Panc1 (cell line): ENCODE measurements at regions not wholly inside any gene's neighbourhood (a gene's known extent, or its start where the extent isn't known, plus 50 kb on each side); places are given as distances from the start of the nearest gene placed in this dataset.

Experiments used
- POLR2AphosphoS5 ChIP-seq: IDR thresholded peaks from 2 replicates; pipeline ENCODE4 v1.6.1; 2012; ENCODE audit warnings: mild to moderate bottlenecking, low read depth, low read length, moderate library complexity
- SIN3A ChIP-seq: IDR thresholded peaks from 2 replicates; pipeline ENCODE4 v1.6.1; 2012; ENCODE audit warnings: low read depth, mild to moderate bottlenecking, low read length, moderate library complexity, borderline replicate concordance; ENCODE audit not compliant: insufficient read depth
- TF ChIP-seq, protein P1 (sequence below): fragments of 450-650 bp; IDR thresholded peaks from 2 replicates; pipeline ENCODE4 v1.5.1; 2017; ENCODE audit warnings: mild to moderate bottlenecking
- TF ChIP-seq, protein P2 (sequence below), 2 experiments: IDR thresholded peaks; 2 replicates each; pipeline ENCODE4 v1.6.1; 2011 to 2012; ENCODE audit warnings: low read depth in 2 of 2, control low read depth in 1 of 2, low read length in 1 of 2, mild to moderate bottlenecking in 1 of 2, moderate library complexity in 1 of 2; ENCODE audit not compliant: insufficient read depth in 1 of 2

GRCh38 chr3:162586591-162586990 lies 1090.0 kb downstream of the OTOL1 start:
- TF ChIP-seq, protein P1, sequence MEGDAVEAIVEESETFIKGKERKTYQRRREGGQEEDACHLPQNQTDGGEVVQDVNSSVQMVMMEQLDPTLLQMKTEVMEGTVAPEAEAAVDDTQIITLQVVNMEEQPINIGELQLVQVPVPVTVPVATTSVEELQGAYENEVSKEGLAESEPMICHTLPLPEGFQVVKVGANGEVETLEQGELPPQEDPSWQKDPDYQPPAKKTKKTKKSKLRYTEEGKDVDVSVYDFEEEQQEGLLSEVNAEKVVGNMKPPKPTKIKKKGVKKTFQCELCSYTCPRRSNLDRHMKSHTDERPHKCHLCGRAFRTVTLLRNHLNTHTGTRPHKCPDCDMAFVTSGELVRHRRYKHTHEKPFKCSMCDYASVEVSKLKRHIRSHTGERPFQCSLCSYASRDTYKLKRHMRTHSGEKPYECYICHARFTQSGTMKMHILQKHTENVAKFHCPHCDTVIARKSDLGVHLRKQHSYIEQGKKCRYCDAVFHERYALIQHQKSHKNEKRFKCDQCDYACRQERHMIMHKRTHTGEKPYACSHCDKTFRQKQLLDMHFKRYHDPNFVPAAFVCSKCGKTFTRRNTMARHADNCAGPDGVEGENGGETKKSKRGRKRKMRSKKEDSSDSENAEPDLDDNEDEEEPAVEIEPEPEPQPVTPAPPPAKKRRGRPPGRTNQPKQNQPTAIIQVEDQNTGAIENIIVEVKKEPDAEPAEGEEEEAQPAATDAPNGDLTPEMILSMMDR, result no peak
- TF ChIP-seq SIN3A, result no peak
- no peak for TF ChIP-seq POLR2AphosphoS5
- TF ChIP-seq, protein P2, sequence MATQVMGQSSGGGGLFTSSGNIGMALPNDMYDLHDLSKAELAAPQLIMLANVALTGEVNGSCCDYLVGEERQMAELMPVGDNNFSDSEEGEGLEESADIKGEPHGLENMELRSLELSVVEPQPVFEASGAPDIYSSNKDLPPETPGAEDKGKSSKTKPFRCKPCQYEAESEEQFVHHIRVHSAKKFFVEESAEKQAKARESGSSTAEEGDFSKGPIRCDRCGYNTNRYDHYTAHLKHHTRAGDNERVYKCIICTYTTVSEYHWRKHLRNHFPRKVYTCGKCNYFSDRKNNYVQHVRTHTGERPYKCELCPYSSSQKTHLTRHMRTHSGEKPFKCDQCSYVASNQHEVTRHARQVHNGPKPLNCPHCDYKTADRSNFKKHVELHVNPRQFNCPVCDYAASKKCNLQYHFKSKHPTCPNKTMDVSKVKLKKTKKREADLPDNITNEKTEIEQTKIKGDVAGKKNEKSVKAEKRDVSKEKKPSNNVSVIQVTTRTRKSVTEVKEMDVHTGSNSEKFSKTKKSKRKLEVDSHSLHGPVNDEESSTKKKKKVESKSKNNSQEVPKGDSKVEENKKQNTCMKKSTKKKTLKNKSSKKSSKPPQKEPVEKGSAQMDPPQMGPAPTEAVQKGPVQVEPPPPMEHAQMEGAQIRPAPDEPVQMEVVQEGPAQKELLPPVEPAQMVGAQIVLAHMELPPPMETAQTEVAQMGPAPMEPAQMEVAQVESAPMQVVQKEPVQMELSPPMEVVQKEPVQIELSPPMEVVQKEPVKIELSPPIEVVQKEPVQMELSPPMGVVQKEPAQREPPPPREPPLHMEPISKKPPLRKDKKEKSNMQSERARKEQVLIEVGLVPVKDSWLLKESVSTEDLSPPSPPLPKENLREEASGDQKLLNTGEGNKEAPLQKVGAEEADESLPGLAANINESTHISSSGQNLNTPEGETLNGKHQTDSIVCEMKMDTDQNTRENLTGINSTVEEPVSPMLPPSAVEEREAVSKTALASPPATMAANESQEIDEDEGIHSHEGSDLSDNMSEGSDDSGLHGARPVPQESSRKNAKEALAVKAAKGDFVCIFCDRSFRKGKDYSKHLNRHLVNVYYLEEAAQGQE (IDR thresholded peaks at IDR 0.05; ENCODE audit: insufficient read depth in 1 of 2, low read depth in 2 of 2, low read length in 1 of 2), result no peak
